GM21619 (cell line): ENCODE measurements at regions not wholly inside any gene's neighbourhood (a gene's known extent, or its start where the extent isn't known, plus 50 kb on each side); places are given as distances from the start of the nearest gene placed in this dataset.
"Not testable (repeated sequence)": the region's sequence is repeated elsewhere in the genome, so short reads cannot be mapped to it uniquely, and the experiment has no call there.

ENCODE experiments used
- ATAC-seq: cut with Tn5 transposase; IDR thresholded peaks from one replicate; pipeline ENCODE4 v1.9.1; 2021; ENCODE audit not compliant: unreplicated experiment

DNA sequence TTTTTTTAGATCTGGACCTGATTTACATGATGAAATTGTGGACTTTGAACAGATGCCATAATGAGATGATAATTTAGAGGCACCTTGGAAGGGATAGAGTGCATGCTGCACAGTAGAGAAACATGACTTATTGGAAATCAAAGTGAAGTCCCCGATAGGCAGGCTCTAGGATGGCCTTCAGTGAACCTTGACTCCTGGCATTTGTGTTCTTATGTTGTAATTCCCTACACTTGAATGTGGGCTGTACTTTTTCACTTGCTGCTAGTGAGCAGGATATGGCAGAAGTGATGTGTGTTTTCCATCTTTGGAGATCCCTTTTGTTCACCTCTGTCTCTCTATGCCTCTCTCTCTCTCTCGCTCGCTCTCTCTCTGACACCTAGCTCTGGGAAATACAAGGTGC lies 1614.6 kb downstream of the PCDH9 start:
- ATAC-seq, result no peak

- ATAC-seq, result no peak
Observed at GRCh38 chr13:65613004-65613403, 1617.1 kb downstream of the PCDH9 start.

DNA sequence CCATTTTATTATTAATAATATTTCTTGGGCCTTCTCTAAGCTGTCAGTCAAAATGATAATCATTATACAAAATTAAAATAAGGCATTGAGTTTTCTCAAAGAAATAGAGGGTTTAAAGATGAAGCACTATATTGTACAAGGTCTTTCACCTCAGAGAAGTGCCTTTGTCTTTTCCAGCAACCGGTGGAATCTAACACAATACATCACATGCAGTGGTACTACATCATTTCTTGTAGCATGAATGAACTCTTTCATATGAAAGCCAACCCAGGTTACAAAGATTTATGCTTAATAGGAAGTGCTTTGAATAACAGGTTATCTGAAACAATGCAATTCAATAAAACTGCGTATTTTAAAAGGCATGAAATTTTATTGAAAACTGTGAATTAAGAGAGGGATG lies 1620.8 kb downstream of the PCDH9 start:
- no peak for ATAC-seq

GRCh38 chr13:65606622-65607021 lies 1623.5 kb downstream of the PCDH9 start:
- ATAC-seq, result no peak

- no peak for ATAC-seq
Observed at GRCh38 chr13:65605396-65605795, 1624.7 kb downstream of the PCDH9 start.

DNA sequence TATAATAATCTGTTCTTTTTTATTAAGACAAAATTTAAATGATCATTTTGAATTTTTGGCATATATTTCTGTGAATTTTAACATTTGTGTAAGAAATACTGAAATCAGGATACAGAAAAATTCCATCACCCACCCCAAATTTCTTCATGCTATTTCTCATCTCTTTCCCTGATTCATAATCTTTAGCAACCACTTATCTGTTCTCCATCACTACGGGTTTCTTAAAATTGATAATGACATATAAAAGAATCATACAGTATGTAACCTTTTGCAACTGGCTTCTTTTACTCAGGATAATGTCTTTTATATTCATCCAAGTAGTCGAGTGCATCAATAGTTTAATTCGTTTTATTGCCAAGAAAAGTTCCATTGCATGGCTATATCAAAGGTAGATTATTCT lies 1627.0 kb downstream of the PCDH9 start:
- no peak for ATAC-seq

- ATAC-seq, result no peak
Observed at GRCh38 chr13:65601855-65602254, 1628.3 kb downstream of the PCDH9 start.

DNA sequence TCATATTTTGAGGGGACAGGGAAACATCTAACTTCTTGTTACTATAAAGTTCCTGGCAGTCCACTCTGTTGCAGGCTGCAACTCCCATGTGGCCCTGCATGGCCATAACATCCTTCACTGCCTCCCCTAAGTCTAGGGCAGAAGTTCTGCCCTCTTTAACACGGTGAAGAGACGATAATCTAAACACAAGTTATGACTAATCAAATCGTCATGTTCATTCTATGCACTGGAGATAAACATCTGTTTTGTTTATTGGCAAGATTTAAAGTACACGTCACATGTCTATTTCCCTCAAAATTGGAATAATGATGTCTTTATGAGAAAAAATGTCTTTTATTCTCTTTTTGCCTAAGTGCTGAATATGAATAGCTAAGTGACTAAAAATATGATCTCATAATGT lies 1629.4 kb downstream of the PCDH9 start:
- ATAC-seq, result no peak

- ATAC-seq, result no peak
Observed at GRCh38 chr13:65597839-65598818, 1632.0 kb downstream of the PCDH9 start.

- no peak for ATAC-seq
Observed at GRCh38 chr13:65595916-65596315, 1634.2 kb downstream of the PCDH9 start.

DNA sequence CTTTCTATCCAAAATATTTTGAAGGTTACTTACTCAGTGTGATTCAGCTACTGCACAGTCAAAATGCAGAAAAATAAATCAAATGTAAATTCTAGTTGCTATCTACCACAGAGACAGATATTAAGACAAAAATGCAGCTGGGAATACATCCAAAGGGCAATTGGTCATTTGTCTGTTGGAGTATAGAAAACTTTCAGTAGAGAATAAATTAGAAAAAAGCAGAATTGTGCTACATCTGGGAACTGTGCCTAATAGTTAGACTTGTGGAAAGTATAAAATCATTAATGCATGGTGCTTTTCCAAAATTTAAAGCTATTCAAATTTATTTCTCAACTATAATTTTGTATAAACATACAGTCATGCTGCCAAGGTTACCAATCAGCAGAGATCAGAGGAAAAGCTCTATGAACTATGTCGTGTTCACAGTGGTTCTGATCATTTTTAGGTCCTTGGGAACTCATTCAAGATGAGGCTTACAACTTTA lies 1635.8 kb downstream of the PCDH9 start:
- no peak for ATAC-seq

DNA sequence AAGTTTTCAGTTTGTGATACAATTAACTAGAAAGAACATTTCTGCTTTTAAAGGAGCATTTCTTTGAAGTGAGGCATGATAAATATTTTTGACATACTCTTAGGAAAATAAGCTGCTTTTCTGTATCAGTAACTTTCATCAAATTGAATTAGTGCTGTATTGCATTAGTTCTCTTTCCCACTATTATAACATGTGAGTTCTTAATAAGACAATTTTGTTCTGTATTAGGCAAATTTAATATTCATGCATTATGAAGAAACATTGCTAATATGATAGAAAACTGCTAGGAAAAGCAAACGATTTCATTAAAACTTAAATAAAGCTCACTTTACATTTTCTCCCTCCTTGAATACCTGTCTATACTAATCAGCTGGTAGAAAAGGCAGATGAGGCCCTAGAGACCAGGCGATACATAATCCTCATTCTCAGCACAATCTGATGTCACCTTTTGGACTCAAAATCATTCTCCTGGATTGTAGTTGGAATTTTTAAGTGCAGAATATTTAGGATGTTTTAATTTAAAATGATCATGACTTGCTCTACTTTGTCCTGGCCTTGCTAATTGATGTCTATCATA lies 1636.8 kb downstream of the PCDH9 start:
- ATAC-seq, result no peak

GRCh38 chr13:65592731-65593130 lies 1637.4 kb downstream of the PCDH9 start:
- ATAC-seq, result no peak

DNA sequence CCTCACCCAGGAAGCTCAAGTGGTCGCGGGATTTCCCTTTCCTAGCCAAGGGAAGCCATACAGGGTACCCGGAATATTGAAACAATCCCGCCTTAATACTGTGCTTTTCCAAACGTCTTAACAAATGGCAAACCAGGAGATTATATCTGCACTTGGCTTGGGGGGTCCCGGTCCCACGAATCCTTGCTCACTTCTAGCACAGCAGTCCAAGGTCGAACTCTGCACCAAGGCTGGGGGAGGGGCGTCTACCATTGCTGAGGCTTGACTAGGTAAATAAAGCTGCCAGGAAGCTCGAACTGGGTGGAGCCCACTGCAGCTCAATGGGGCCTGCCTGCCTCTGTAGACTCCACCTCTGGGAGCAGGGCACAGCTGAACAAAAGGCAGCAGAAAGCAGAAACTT lies 1644.8 kb downstream of the PCDH9 start:
- ATAC-seq, result no peak

DNA sequence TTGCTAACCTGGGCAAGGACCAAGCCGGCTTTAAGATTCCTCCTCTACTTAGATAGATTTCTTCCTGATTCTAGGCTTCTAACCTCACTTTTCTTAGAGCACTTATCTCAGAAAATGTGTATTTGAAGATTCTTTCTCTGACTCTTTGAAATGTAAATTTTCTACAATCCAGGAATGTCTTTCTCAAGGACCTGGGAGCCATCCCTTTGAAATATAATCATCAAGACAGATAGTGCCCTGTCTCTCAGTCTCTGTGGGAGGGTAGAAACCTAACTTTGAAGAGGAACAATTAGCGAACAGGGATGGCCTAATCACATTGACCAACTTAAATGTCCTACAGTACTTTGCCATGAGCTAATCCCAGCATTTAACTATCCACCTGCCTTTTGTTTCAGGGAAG lies 1646.0 kb downstream of the PCDH9 start:
- ATAC-seq, result no peak

DNA sequence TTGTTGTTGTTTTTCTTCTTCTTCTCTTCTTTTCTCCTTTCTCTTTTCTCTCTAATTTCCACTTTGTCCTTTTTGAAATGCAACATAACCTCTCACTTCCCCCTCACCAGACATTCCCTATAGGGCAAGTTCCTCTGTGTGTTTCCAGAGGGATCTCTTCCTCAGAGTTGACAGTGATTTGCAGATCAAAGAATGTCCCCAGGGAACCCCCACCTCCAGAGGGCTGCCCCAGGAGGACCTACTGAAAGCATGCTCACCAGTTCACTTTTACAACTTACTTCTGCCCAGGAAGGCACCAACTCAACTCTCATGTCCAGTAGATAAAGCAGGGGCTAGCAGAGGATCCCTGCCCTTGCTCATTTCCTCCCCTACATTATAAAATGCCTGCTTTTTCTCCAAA lies 1648.0 kb downstream of the PCDH9 start:
- no peak for ATAC-seq

DNA sequence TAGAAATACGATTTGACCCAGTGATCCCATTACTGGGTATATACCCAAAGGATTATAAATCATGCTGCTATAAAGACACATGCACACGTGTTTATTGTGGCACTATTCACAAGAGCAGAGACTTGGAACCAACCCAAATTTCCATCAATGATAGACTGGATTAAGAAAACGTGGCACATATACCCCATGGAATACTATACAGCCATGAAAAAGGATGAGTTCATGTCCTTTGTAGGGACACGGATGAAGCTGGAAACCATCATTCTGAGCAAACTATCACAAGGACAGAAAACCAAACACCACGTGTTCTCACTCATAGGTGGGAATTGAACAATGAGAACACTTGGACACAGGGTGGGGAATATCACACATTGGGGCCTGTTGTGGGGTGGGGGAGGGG lies 1665.6 kb downstream of the PCDH9 start:
- not testable (repeated sequence) for ATAC-seq

DNA sequence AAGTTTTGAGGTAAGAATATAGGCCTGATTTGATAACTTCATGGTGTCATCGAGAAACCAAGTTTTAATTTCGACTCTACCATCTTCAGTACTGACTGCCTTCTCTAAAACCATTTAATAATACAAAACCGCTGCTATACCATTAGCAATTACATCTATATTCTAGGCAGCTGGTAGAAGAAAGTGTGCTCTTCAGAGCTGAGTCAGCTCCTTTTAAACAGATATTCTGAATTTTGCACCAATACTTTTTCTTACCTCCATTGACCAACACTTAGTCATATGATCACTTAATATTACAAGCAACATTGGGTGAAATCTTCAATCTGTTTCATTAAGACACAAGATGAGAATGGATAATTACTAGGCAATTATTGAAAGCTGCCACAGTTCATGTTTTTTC lies 1667.8 kb downstream of the PCDH9 start:
- ATAC-seq, result no peak

DNA sequence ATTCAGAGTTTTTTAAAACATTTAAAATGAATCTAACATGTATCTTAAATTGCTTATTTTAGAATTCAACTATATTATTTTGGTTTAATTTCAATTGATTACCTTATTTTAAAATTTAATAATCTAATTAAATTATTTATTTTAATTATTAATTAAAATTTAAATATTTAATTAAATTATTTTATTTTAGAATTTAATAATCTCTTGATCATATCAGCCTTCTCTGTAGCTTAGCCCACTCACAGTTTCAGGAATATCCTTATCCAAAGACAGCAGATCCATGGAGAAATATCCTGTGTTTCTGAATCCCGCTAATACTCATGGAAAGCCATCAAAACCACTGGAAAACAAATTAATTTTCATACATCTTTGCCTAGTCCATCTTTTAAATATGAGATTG lies 1669.2 kb downstream of the PCDH9 start:
- no peak for ATAC-seq

GRCh38 chr13:65555962-65556361 lies 1674.2 kb downstream of the PCDH9 start:
- no peak for ATAC-seq

- no peak for ATAC-seq
Observed at GRCh38 chr13:65553096-65553727, 1676.9 kb downstream of the PCDH9 start.

DNA sequence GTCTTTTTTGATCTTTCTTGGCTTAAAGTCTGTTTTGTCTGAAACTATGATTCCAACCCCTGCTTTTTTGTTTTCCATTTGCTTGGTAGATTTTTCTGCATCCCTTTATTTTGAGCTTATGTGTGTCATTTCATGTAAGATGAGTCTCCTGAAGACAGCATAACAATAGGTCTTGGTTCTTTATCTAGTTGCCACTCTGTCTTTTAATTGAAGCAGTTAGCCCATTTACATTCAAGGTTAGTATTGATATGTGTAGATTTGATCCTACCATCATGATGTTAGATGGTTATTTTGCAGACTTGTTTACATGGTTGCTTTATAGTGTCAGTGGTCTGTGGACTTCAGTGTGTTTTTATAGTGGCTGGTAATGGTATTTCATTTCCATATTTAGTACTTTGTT lies 1678.9 kb downstream of the PCDH9 start:
- no peak for ATAC-seq
